H1 (cell line): ENCODE measurements at regions not wholly inside any gene's neighbourhood (a gene's known extent, or its start where the extent isn't known, plus 50 kb on each side); places are given as distances from the start of the nearest gene placed in this dataset.

Experiments
- CTCF ChIA-PET: fragments of 300-600 bp; sonication (Branson Sonifier 250); formaldehyde crosslinking; loops from one replicate; lab custom pipeline; 2021; ENCODE audit not compliant: partially characterized antibody; lab: Charles Lee
- POLR2A ChIA-PET: fragments of 300-600 bp; sonication (Branson Sonifier 250); formaldehyde crosslinking; loops from one replicate; lab custom pipeline; 2021; ENCODE audit warnings: inconsistent platforms; ENCODE audit not compliant: partially characterized antibody; lab: Charles Lee
- DNase-seq, 2 experiments: peaks; one replicate each; pipeline versions ENCODE4 v3.0.0 to v3.0.0-alpha.2; 2010 to 2022; ENCODE audit warnings: low spot score in 2 of 2, low read depth in 1 of 2, mixed read lengths in 1 of 2
- FAIRE-seq: peaks from 2 replicates; lab custom pipeline; 2011; peaks lifted over from hg19 to GRCh38; lab: Jason Lieb, UNC
- H2AFZ ChIP-seq: 2 replicates; pipeline ENCODE4 v1.8.1; 2012; ENCODE audit warnings: low read length, inconsistent platforms
- H2AK5ac ChIP-seq: 2 replicates; pipeline ENCODE4 v1.6.1; 2013; ENCODE audit warnings: low read depth, low read length
- H2BK120ac ChIP-seq: replicated peaks from 2 replicates; pipeline ENCODE3; 2013; ENCODE audit warnings: low read depth, low read length, inconsistent platforms
- H2BK12ac ChIP-seq: 2 replicates; pipeline ENCODE4 v1.6.1; 2013; ENCODE audit warnings: low read depth, low read length
- H2BK15ac ChIP-seq: 2 replicates; pipeline ENCODE4 v1.6.1; 2013; ENCODE audit warnings: low read length
- H2BK20ac ChIP-seq: 2 replicates; pipeline ENCODE4 v1.6.1; 2013; ENCODE audit warnings: low read length
- H2BK5ac ChIP-seq: 2 replicates; pipeline ENCODE4 v1.6.1; 2013; ENCODE audit warnings: low read depth, low read length
- H3K14ac ChIP-seq: 2 replicates; pipeline ENCODE4 v1.6.1; 2013; ENCODE audit warnings: inconsistent platforms; ENCODE audit not compliant: insufficient read length
- H3K18ac ChIP-seq: 2 replicates; pipeline ENCODE4 v1.6.1; 2013; ENCODE audit warnings: low read length; ENCODE audit errors: extremely low read depth
- H3K23ac ChIP-seq: 2 replicates; pipeline ENCODE4 v1.6.1; 2013; ENCODE audit warnings: inconsistent platforms; ENCODE audit not compliant: insufficient read length
- H3K23me2 ChIP-seq: 2 replicates; pipeline ENCODE4 v1.6.1; 2013; ENCODE audit warnings: low read depth, low read length
- H3K27ac ChIP-seq: 2 replicates; pipeline ENCODE4 v1.6.1; 2011; ENCODE audit warnings: low read depth, low read length, inconsistent platforms
- H3K27me3 ChIP-seq, 4 experiments: replicated peaks in 1 of 4; 1 replicate in 1 of 4; 2 replicates in 3 of 4; pipeline versions ENCODE4 v1.6.1 to v1.8.1; 2011 to 2013; ENCODE audit warnings: low read length in 3 of 4, mild to moderate bottlenecking in 3 of 4, inconsistent platforms in 2 of 4, mixed read lengths in 2 of 4, moderate library complexity in 1 of 4; ENCODE audit not compliant: control insufficient read depth in 3 of 4, insufficient read depth in 3 of 4; ENCODE audit errors: extremely low read depth in 1 of 4
- H3K36me3 ChIP-seq, 4 experiments: 2 replicates each; pipeline versions ENCODE4 v1.6.1 to v1.8.1; 2011 to 2013; ENCODE audit warnings: mild to moderate bottlenecking in 4 of 4, low read length in 3 of 4, moderate library complexity in 2 of 4, control low read depth in 1 of 4, inconsistent platforms in 1 of 4; ENCODE audit not compliant: insufficient read depth in 4 of 4, control insufficient read depth in 2 of 4
- H3K4ac ChIP-seq: replicated peaks from 2 replicates; pipeline ENCODE3; 2013; ENCODE audit warnings: low read length, low read depth, mixed read lengths, inconsistent platforms; ENCODE audit not compliant: insufficient read length
- H3K4me1 ChIP-seq, 4 experiments: replicated peaks in 1 of 4; 1 replicate in 1 of 4; 2 replicates in 3 of 4; pipeline versions ENCODE4 v1.6.1 to v1.8.1; 2011 to 2013; ENCODE audit warnings: low read length in 3 of 4, inconsistent platforms in 2 of 4, mixed read lengths in 1 of 4; ENCODE audit not compliant: insufficient read depth in 4 of 4, control insufficient read depth in 3 of 4
- H3K4me2 ChIP-seq, 2 experiments: 2 replicates each; pipeline versions ENCODE4 v1.6.1 to v1.8.1; 2011 to 2013; ENCODE audit warnings: low read depth in 2 of 2, low read length in 2 of 2, control low read depth in 1 of 2, inconsistent platforms in 1 of 2, mild to moderate bottlenecking in 1 of 2; ENCODE audit not compliant: insufficient read depth in 1 of 2
- H3K4me3 ChIP-seq, 4 experiments: fragments of 200-600, 300-600 bp in 1 of 4; sonication (generic), shearing (Covaris generic), sonication (Bioruptor Twin) in 1 of 4; 2 replicates each; pipeline versions ENCODE4 v1.5.1 to v1.8.1; 2011 to 2016; ENCODE audit warnings: low read length in 4 of 4, low read depth in 3 of 4, control low read depth in 2 of 4, inconsistent platforms in 2 of 4, mild to moderate bottlenecking in 2 of 4, mixed read lengths in 1 of 4, moderate library complexity in 1 of 4; ENCODE audit not compliant: insufficient read depth in 2 of 4; ENCODE audit errors: extremely low read depth in 1 of 4
- H3K56ac ChIP-seq: replicated peaks from 2 replicates; pipeline ENCODE3; 2013; ENCODE audit warnings: low read depth, mild to moderate bottlenecking, mixed read lengths, low read length, inconsistent platforms; ENCODE audit not compliant: insufficient read length
- H3K79me1 ChIP-seq: 2 replicates; pipeline ENCODE4 v1.6.1; 2013; ENCODE audit warnings: low read depth, low read length, control low read depth
- H3K79me2 ChIP-seq, 2 experiments: 2 replicates each; pipeline versions ENCODE4 v1.6.1 to v1.8.1; 2012 to 2013; ENCODE audit warnings: low read length in 2 of 2, mild to moderate bottlenecking in 2 of 2, inconsistent platforms in 1 of 2; ENCODE audit not compliant: insufficient read depth in 2 of 2, control insufficient read depth in 1 of 2
- H3K9ac ChIP-seq, 4 experiments: replicated peaks in 1 of 4; 1 replicate in 1 of 4; 2 replicates in 3 of 4; pipeline versions ENCODE4 v1.6.1 to v1.8.1; 2011 to 2013; ENCODE audit warnings: low read depth in 3 of 4, low read length in 3 of 4, control low read depth in 2 of 4, mild to moderate bottlenecking in 2 of 4, moderate library complexity in 2 of 4, inconsistent platforms in 1 of 4; ENCODE audit errors: extremely low read depth in 1 of 4
- H3K9me3 ChIP-seq, 2 experiments: 2 replicates each; pipeline versions ENCODE4 v1.6.1 to v1.8.1; 2012 to 2013; ENCODE audit warnings: mild to moderate bottlenecking in 2 of 2, moderate library complexity in 2 of 2, control low read depth in 1 of 2, inconsistent platforms in 1 of 2, low read depth in 1 of 2, low read length in 1 of 2, mixed read lengths in 1 of 2; ENCODE audit not compliant: insufficient read depth in 2 of 2
- H4K20me1 ChIP-seq, 2 experiments: replicated peaks in 1 of 2; 2 replicates each; pipeline versions ENCODE3 to v1.8.1; 2011 to 2013; ENCODE audit warnings: inconsistent platforms in 2 of 2, low read length in 2 of 2, mild to moderate bottlenecking in 1 of 2; ENCODE audit not compliant: insufficient read depth in 2 of 2, control insufficient read depth in 1 of 2
- H4K5ac ChIP-seq: 2 replicates; pipeline ENCODE4 v1.6.1; 2013; ENCODE audit warnings: low read length, low read depth, mixed read lengths, inconsistent platforms; ENCODE audit not compliant: insufficient read length
- H4K8ac ChIP-seq: 2 replicates; pipeline ENCODE4 v1.8.0; 2013; ENCODE audit warnings: mild to moderate bottlenecking, moderate library complexity, low read length, inconsistent platforms; ENCODE audit not compliant: insufficient read depth; ENCODE audit errors: extremely low read depth
- H4K91ac ChIP-seq: replicated peaks from 2 replicates; pipeline ENCODE3; 2013; ENCODE audit warnings: low read length, mixed read lengths, inconsistent platforms; ENCODE audit not compliant: insufficient read length
- CBX5 ChIP-seq: fragments of 300-800, 300-1000 bp; sonication (generic); IDR thresholded peaks from 2 replicates; pipeline ENCODE4 v1.7.1; 2016; ENCODE audit warnings: antibody characterized with exemption, low read length, low read depth
- CBX8 ChIP-seq: fragments of 300-800, 300-1000 bp; sonication (generic); IDR thresholded peaks from 2 replicates; pipeline ENCODE4 v1.7.1; 2016; ENCODE audit warnings: low read depth, low read length, borderline replicate concordance
- CHD2 ChIP-seq: IDR thresholded peaks from 2 replicates; pipeline ENCODE4 v1.6.1; 2012; ENCODE audit warnings: low read length, improper control_type of control experiment
- HDAC2 ChIP-seq, 2 experiments: fragments of 300-600 bp in 1 of 2; sonication (generic) in 1 of 2; IDR thresholded peaks; 2 replicates each; pipeline ENCODE4 v1.6.1; 2011 to 2012; ENCODE audit warnings: low read depth in 2 of 2, low read length in 2 of 2, mild to moderate bottlenecking in 2 of 2, moderate library complexity in 2 of 2, borderline replicate concordance in 1 of 2, inconsistent platforms in 1 of 2
- JUND ChIP-seq: IDR thresholded peaks from 2 replicates; pipeline ENCODE4 v1.6.1; 2011; ENCODE audit warnings: mild to moderate bottlenecking, improper control_type of control experiment, low read length
- KDM4A ChIP-seq: IDR thresholded peaks from one replicate; pipeline ENCODE4 v1.7.1; 2012; ENCODE audit warnings: low read depth, mild to moderate bottlenecking, moderate library complexity, low read length, inconsistent platforms; ENCODE audit not compliant: severe bottlenecking
- KDM5A ChIP-seq: fragments of 200-600 bp; IDR thresholded peaks from 2 replicates; pipeline ENCODE4 v1.7.1; 2012; ENCODE audit warnings: mild to moderate bottlenecking, low read length, inconsistent platforms, mixed read lengths
- NANOG ChIP-seq: IDR thresholded peaks from 2 replicates; pipeline ENCODE4 v1.6.1; 2011; ENCODE audit warnings: low read length, low read depth, mild to moderate bottlenecking, inconsistent platforms; ENCODE audit not compliant: insufficient read depth, poor library complexity, severe bottlenecking
- RAD21 ChIP-seq, 2 experiments: IDR thresholded peaks in 1 of 2; conservative IDR thresholded peaks in 1 of 2; 2 replicates each; pipeline ENCODE4 v1.6.1; 2011; ENCODE audit warnings: low read depth in 2 of 2, low read length in 2 of 2, improper control_type of control experiment in 1 of 2, inconsistent platforms in 1 of 2, mild to moderate bottlenecking in 1 of 2, moderate library complexity in 1 of 2
- SAP30 ChIP-seq: fragments of 300-600 bp; sonication (generic); IDR thresholded peaks from 2 replicates; pipeline ENCODE4 v1.7.1; 2012; ENCODE audit warnings: low read length, moderate library complexity, mild to moderate bottlenecking, inconsistent platforms; ENCODE audit not compliant: insufficient read depth, insufficient replicate concordance
- SP4 ChIP-seq: IDR thresholded peaks from 2 replicates; pipeline ENCODE4 v1.6.1; 2012; ENCODE audit warnings: low read length, inconsistent platforms
- TAF1 ChIP-seq: IDR thresholded peaks from 2 replicates; pipeline ENCODE4 v1.6.1; 2011; ENCODE audit warnings: mild to moderate bottlenecking, low read depth, low read length
- TCF12 ChIP-seq: IDR thresholded peaks from 2 replicates; pipeline ENCODE4 v1.6.1; 2011; ENCODE audit warnings: low read depth, mild to moderate bottlenecking, low read length
- TEAD4 ChIP-seq: IDR thresholded peaks from 2 replicates; pipeline ENCODE4 v1.6.1; 2012; ENCODE audit warnings: low read depth, low read length, inconsistent platforms, mixed read lengths
- ZNF274 ChIP-seq: IDR thresholded peaks from 2 replicates; pipeline ENCODE4 v1.7.0; 2012; ENCODE audit warnings: low read length, borderline replicate concordance; ENCODE audit errors: extremely low read depth
- WGBS, 2 experiments: shearing (Covaris generic) in 1 of 2; methylation state at CpG; one replicate each; pipeline versions ENCODE4 v1.1.6 to v1.1.7; 2013 to 2015; ENCODE audit warnings: low lambda C conversion rate in 2 of 2, mixed read lengths in 2 of 2, inconsistent platforms in 1 of 2, low coverage in 1 of 2, missing lambda C conversion rate in 1 of 2; ENCODE audit not compliant: insufficient replicate concordance in 2 of 2, insufficient coverage in 1 of 2, insufficient read length in 1 of 2; ENCODE audit errors: extremely low coverage in 1 of 2, missing lambda C conversion rate in 1 of 2; 5-methylcytosine and 5-hydroxymethylcytosine counted together

- no peak overlapping the region for H3K56ac ChIP-seq
- 89% methylated on average over 2 of the region's 2 CpGs; no CpG with 5 or more reads in 1 of the 2 experiments for WGBS, 2 experiments
- H3K27ac ChIP-seq: no peak overlapping the region
- H3K4ac ChIP-seq: no peak overlapping the region
- H3K14ac ChIP-seq: no peak overlapping the region
- H3K23me2 ChIP-seq: no peaks in the 10 kb centered on the region
- no peak overlapping the region for H3K9ac ChIP-seq
- H3K9me3 ChIP-seq: no peaks in the 10 kb centered on the region
- H3K79me2 ChIP-seq: no peaks in the 10 kb centered on the region
- no peaks in the 10 kb centered on the region for H3K4me1 ChIP-seq
- no peak overlapping the region for H2BK15ac ChIP-seq
- H3K27me3 ChIP-seq: no peaks in the 10 kb centered on the region
- H3K4me3 ChIP-seq: no peak overlapping the region
- no peak overlapping the region for H2BK5ac ChIP-seq
- no peaks in the 10 kb centered on the region for H4K20me1 ChIP-seq
- H2BK20ac ChIP-seq: no peak overlapping the region
- ChIA-PET CTCF (no interaction called here), POLR2A (no interaction called here)
- H3K79me1 ChIP-seq: no peaks in the 10 kb centered on the region
- DNase-seq: no peak
- no peak overlapping the region for H3K4me2 ChIP-seq
- H3K36me3 ChIP-seq: no peaks in the 10 kb centered on the region
- H2BK12ac ChIP-seq: no peak overlapping the region
- FAIRE-seq: no peak
- H4K8ac ChIP-seq: no peak overlapping the region
- no peak overlapping the region for H4K91ac ChIP-seq
- no peak overlapping the region for H2BK120ac ChIP-seq
- no peak overlapping the region for H4K5ac ChIP-seq
- no peak overlapping the region for H2AK5ac ChIP-seq
- H2AFZ ChIP-seq: peak overlapping the region; percentile 85; the same call in 1 of the 2 replicates
- H3K18ac ChIP-seq: no peak overlapping the region
- H3K23ac ChIP-seq: no peak overlapping the region
- TF ChIP-seq JUND (no peak), CBX5 (no peak), TAF1 (no peak), KDM5A (no peak), CHD2 (no peak), RAD21 (IDR thresholded peaks at IDR 0.05 in 1 of 2, conservative IDR thresholded peaks at IDR 0.05 in 1 of 2; ENCODE audit: low read depth in 2 of 2, low read length in 2 of 2) (no peak), SAP30 (no peak), TCF12 (no peak), HDAC2 (IDR thresholded peaks at IDR 0.05; ENCODE audit: borderline replicate concordance in 1 of 2, low read depth in 2 of 2, low read length in 2 of 2) (no peak), TEAD4 (no peak), NANOG (no peak), CBX8 (no peak), SP4 (no peak), ZNF274 (no peak), KDM4A (no peak)
Measured at GRCh38 chr12:19988001-19988400, 380.3 kb upstream of the PDE3A start.
